OCI-LY7 (cell line): ENCODE measurements at regions not wholly inside any gene's neighbourhood (a gene's known extent, or its start where the extent isn't known, plus 50 kb on each side); places are given as distances from the start of the nearest gene placed in this dataset.

Experiments
- CTCF ChIP-seq: fragments of 200-600 bp; sonication (generic); conservative IDR thresholded peaks from 2 replicates; pipeline ENCODE4 v1.5.1; 2014; ENCODE audit warnings: mild to moderate bottlenecking, antibody characterized with exemption, low read length, moderate library complexity, mixed read lengths
- EZH2phosphoT487 ChIP-seq: fragments of 200-600 bp; sonication (generic); IDR thresholded peaks from 2 replicates; pipeline ENCODE4 v1.6.1; 2018; ENCODE audit warnings: low read depth, borderline replicate concordance, mild to moderate bottlenecking, mixed run types, antibody characterized with exemption, low read length, moderate library complexity, mixed read lengths

- no peak for TF ChIP-seq CTCF
- TF ChIP-seq EZH2phosphoT487 = no peak
These were observed 354.1 kb upstream of the CELF2 start for GRCh38 chr10:10663622-10664021.
